GM12878 (cell line): ENCODE measurements at regions not wholly inside any gene's neighbourhood (a gene's known extent, or its start where the extent isn't known, plus 50 kb on each side); places are given as distances from the start of the nearest gene placed in this dataset.
A peak's percentile ranks its signal among the peaks of the same experiment; 100 is the strongest.

Experiments used
- BACH1 ChIP-seq: fragments of 450-650 bp; IDR thresholded peaks from 2 replicates; pipeline ENCODE4 v1.6.1; 2017; ENCODE audit warnings: mild to moderate bottlenecking, borderline replicate concordance
- CHD1 ChIP-seq: IDR thresholded peaks from 2 replicates; pipeline ENCODE4 v1.6.1; 2012; ENCODE audit warnings: low read depth, low read length, improper control_type of control experiment
- CREM ChIP-seq: IDR thresholded peaks from 2 replicates; pipeline ENCODE4 v1.6.1; 2014; ENCODE audit warnings: antibody characterized with exemption, low read depth
- EZH2 ChIP-seq: IDR thresholded peaks from 2 replicates; pipeline ENCODE4 v1.6.1; 2012; ENCODE audit warnings: low read depth, mild to moderate bottlenecking, control low read depth, inconsistent platforms, low read length, borderline replicate concordance; ENCODE audit not compliant: control insufficient read depth
- FOS ChIP-seq: IDR thresholded peaks from 3 replicates; pipeline ENCODE4 v1.6.1; 2011; ENCODE audit warnings: borderline replicate concordance; ENCODE audit not compliant: insufficient read length; ENCODE audit errors: extremely low read depth
- GABPA ChIP-seq: IDR thresholded peaks from 2 replicates; pipeline ENCODE4 v1.6.1; 2014; ENCODE audit warnings: antibody characterized with exemption, low read depth, mild to moderate bottlenecking, inconsistent platforms
- JUNB ChIP-seq: IDR thresholded peaks from 2 replicates; pipeline ENCODE4 v1.6.1; 2016; ENCODE audit warnings: antibody characterized with exemption, mild to moderate bottlenecking
- NFXL1 ChIP-seq: fragments of 450-650 bp; IDR thresholded peaks from 2 replicates; pipeline ENCODE4 v1.6.1; 2017; ENCODE audit warnings: antibody characterized with exemption, mild to moderate bottlenecking, borderline replicate concordance
- NR2C1 ChIP-seq: fragments of 450-650 bp; IDR thresholded peaks from 2 replicates; pipeline ENCODE4 v1.6.1; 2017; ENCODE audit warnings: antibody characterized with exemption, mild to moderate bottlenecking, moderate library complexity
- NR2F1 ChIP-seq: fragments of 450-650 bp; conservative IDR thresholded peaks from 2 replicates; pipeline ENCODE4 v1.6.1; 2017; ENCODE audit warnings: mild to moderate bottlenecking
- RAD21 ChIP-seq: IDR thresholded peaks from 2 replicates; pipeline ENCODE4 v1.6.1; 2011; ENCODE audit warnings: mild to moderate bottlenecking, low read depth, low read length, moderate library complexity; ENCODE audit not compliant: insufficient read depth
- ZNF207 ChIP-seq: fragments of 450-650 bp; IDR thresholded peaks from 2 replicates; pipeline ENCODE4 v1.6.1; 2014; ENCODE audit warnings: antibody characterized with exemption, mild to moderate bottlenecking, borderline replicate concordance
- ZNF217 ChIP-seq: fragments of 450-650 bp; IDR thresholded peaks from 2 replicates; pipeline ENCODE4 v1.6.1; 2017; ENCODE audit warnings: antibody characterized with exemption, mild to moderate bottlenecking
- ZNF274 ChIP-seq: IDR thresholded peaks from one replicate; pipeline ENCODE4 v1.8.0; 2011; ENCODE audit not compliant: insufficient read length, insufficient read depth
- ZZZ3 ChIP-seq: IDR thresholded peaks from 2 replicates; pipeline ENCODE4 v1.6.1; 2011; ENCODE audit warnings: low read depth; ENCODE audit not compliant: control insufficient read depth, insufficient read length
- TF ChIP-seq, protein P1 (sequence below): fragments of 450-650 bp; IDR thresholded peaks from 2 replicates; pipeline ENCODE4 v1.6.1; 2017; ENCODE audit warnings: low read depth, mild to moderate bottlenecking, moderate library complexity
- TF ChIP-seq, protein P2 (sequence below): fragments of 150-350 bp; IDR thresholded peaks from 2 replicates; pipeline ENCODE4 v1.6.1; 2014; ENCODE audit warnings: mild to moderate bottlenecking, low read depth, low read length

DNA sequence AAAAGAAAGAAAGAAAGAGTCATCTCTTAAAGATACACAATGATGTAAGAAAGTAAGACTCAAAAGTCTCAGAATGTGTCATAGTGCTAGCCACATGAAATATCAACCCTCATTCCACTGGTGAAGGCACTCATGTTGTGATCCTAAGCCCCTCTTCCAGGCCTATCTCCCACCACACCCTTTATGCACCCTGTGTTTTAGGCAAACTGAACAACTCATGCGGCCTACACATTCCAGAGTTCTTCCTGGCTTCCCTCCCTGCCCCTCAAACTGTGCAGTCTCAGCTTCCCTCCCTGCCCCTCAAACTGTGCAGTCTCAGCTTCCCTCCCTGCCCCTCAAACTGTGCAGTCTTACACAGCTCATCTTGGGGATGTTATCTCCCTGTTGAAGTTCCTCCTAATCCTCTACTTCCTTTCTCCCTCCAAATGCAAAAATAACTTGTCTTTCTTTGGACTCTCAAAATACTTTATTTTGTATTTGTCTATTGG lies 69.0 kb upstream of the FNDC3B start (continued):
- TF ChIP-seq, protein P1, sequence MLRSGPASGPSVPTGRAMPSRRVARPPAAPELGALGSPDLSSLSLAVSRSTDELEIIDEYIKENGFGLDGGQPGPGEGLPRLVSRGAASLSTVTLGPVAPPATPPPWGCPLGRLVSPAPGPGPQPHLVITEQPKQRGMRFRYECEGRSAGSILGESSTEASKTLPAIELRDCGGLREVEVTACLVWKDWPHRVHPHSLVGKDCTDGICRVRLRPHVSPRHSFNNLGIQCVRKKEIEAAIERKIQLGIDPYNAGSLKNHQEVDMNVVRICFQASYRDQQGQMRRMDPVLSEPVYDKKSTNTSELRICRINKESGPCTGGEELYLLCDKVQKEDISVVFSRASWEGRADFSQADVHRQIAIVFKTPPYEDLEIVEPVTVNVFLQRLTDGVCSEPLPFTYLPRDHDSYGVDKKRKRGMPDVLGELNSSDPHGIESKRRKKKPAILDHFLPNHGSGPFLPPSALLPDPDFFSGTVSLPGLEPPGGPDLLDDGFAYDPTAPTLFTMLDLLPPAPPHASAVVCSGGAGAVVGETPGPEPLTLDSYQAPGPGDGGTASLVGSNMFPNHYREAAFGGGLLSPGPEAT: no peak
- peak; percentile 79 for TF ChIP-seq JUNB
- TF ChIP-seq CREM: 0 out of 2 replicates have a peak, but pooled peaks have one; percentile 42
- TF ChIP-seq ZNF207: no peak
- TF ChIP-seq RAD21: no peak
- TF ChIP-seq EZH2: no peak
- TF ChIP-seq ZNF274: no peak
- TF ChIP-seq CHD1: no peak
- no peak for TF ChIP-seq GABPA
- no peak for TF ChIP-seq FOS
- TF ChIP-seq BACH1: no peak
- TF ChIP-seq NFXL1: no peak
- TF ChIP-seq ZNF217: no peak
- TF ChIP-seq ZZZ3: no peak
- TF ChIP-seq, protein P2, sequence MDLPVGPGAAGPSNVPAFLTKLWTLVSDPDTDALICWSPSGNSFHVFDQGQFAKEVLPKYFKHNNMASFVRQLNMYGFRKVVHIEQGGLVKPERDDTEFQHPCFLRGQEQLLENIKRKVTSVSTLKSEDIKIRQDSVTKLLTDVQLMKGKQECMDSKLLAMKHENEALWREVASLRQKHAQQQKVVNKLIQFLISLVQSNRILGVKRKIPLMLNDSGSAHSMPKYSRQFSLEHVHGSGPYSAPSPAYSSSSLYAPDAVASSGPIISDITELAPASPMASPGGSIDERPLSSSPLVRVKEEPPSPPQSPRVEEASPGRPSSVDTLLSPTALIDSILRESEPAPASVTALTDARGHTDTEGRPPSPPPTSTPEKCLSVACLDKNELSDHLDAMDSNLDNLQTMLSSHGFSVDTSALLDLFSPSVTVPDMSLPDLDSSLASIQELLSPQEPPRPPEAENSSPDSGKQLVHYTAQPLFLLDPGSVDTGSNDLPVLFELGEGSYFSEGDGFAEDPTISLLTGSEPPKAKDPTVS: no peak
- no peak for TF ChIP-seq NR2F1
- no peak for TF ChIP-seq NR2C1
